ENCODE measurements at regions not wholly inside any gene's neighbourhood (a gene's known extent, or its start where the extent isn't known, plus 50 kb on each side); places are given as distances from the start of the nearest gene placed in this dataset.
A peak's percentile ranks its signal among the peaks of the same experiment; 100 is the strongest.

- no peak for DNase-seq (ENCODE audit: low spot score)
These were observed 76.4 kb downstream of the RHOB start for GRCh38 chr2:20523073-20523798.

- no peak for DNase-seq (ENCODE audit: low spot score)
These were observed 76.9 kb downstream of the RHOB start for GRCh38 chr2:20523799-20524187.

GRCh38 chr2:20524412-20525040 is 77.7 kb downstream of the RHOB start:
- peak; percentile 41 for DNase-seq (ENCODE audit: low spot score)

GRCh38 chr2:20525041-20526035 is 78.5 kb downstream of the RHOB start:
- DNase-seq (ENCODE audit: low spot score) = peak; percentile 81

- no peak for DNase-seq (ENCODE audit: low spot score)
These were observed 79.3 kb downstream of the RHOB start for GRCh38 chr2:20526160-20526559.

GRCh38 chr2:20526708-20527107 is 79.8 kb downstream of the RHOB start:
- DNase-seq (ENCODE audit: low spot score) = no peak

- no peak for DNase-seq (ENCODE audit: low spot score)
These were observed 81.8 kb downstream of the RHOB start for GRCh38 chr2:20528713-20529112.

GRCh38 chr2:20530520-20530919 is 83.6 kb downstream of the RHOB start:
- DNase-seq (ENCODE audit: low spot score) = no peak

GRCh38 chr2:20531633-20532262 is 84.9 kb downstream of the RHOB start:
- DNase-seq (ENCODE audit: low spot score) = no peak

- DNase-seq (ENCODE audit: low spot score) = no peak
These were observed 86.0 kb downstream of the RHOB start for GRCh38 chr2:20532634-20533437.

- DNase-seq (ENCODE audit: low spot score) = no peak
These were observed 87.2 kb downstream of the RHOB start for GRCh38 chr2:20533993-20534622.

GRCh38 chr2:20534913-20535801 is 88.3 kb downstream of the RHOB start:
- DNase-seq (ENCODE audit: low spot score) = no peak

- DNase-seq (ENCODE audit: low spot score) = no peak
These were observed 89.9 kb downstream of the RHOB start for GRCh38 chr2:20536619-20537422.

GRCh38 chr2:20537423-20538307 is 90.8 kb downstream of the RHOB start:
- no peak for DNase-seq (ENCODE audit: low spot score)

GRCh38 chr2:20538308-20539132 is 91.6 kb downstream of the RHOB start:
- no peak for DNase-seq (ENCODE audit: low spot score)

- DNase-seq (ENCODE audit: low spot score) = no peak
These were observed 92.4 kb downstream of the RHOB start for GRCh38 chr2:20539133-20539719.
